ENCODE measurements at regions not wholly inside any gene's neighbourhood (a gene's known extent, or its start where the extent isn't known, plus 50 kb on each side); places are given as distances from the start of the nearest gene placed in this dataset.
"Not testable (repeated sequence)": the region's sequence is repeated elsewhere in the genome, so short reads cannot be mapped to it uniquely, and the experiment has no call there.

DNA sequence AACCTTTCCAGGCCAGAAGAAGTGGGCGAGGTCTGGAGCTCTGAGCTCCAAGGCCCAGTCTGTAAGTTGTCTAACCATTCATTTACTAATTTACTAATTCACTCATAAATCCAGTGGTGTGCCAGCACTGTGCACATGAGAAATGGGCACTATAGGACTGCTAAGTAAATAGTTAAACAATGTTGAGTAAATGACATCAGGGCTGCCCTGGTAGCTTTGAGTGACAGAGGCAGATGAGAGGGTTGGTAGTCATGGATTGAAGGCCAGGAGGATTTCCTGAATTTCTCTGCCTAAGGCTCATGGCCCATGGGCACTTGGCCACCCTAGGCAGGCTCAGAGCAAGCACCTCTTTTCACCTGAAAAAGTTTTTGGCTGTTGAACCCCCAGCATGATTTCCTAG lies 216.9 kb upstream of the RXFP2 start:
- DNase-seq: no peak

DNA sequence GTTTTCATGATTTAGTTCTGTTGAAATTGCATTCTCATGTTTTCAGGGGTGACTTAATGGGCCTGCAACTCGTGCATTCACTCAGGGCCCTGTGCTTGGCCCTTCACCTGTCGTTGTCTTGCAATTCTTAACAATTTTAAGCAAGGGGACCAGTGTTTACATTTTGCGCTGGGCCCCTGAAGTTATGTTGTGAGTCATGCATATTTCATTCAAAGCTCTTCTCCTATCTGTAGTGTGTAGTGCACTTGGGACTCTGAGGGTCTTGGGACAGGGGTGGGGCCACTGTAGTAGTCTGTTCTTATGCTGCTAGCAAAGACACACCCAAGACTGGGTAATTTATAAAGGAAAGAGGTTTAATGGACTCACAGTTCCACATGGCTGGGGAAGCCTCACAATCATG lies 211.2 kb upstream of the RXFP2 start:
- DNase-seq: no peak

DNA sequence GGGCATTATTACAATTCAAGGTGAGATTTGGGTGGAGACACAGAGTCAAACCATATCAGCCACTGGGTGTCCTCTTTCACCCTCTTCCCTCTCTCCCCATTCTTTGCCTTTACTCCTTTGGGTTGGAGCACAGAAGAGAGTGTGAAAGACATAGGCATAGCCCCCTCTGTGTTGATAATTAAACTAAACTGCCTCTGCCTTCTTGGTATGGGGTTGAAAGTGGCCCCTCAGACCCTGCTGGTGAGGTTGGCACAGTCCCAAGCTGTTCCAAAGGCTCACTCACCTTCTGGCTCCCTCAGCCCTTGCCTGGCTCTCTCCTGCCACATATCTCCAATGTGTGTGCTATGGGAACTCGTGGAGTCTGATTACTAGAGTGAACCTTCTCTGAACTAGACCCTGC lies 210.6 kb upstream of the RXFP2 start:
- no peak for DNase-seq

DNA sequence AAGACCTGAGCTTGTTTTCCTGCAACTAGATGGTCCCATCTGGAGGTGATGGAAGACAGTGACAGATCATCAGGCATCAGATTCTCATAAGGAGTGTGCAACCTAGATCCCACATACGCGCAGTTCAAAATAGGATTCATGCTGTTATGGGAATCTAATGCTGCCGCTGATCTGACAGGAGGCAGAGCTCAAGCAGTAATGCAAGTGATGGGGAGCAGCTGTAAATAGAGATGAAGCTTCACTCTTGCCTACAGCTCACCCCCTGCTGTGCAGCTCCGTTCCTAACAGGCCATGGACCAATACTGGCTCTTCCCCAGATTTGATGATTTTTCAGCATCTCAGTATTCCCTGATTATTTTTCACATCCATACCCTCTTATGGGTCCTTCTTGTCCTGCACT lies 208.4 kb upstream of the RXFP2 start:
- DNase-seq: no peak

DNA sequence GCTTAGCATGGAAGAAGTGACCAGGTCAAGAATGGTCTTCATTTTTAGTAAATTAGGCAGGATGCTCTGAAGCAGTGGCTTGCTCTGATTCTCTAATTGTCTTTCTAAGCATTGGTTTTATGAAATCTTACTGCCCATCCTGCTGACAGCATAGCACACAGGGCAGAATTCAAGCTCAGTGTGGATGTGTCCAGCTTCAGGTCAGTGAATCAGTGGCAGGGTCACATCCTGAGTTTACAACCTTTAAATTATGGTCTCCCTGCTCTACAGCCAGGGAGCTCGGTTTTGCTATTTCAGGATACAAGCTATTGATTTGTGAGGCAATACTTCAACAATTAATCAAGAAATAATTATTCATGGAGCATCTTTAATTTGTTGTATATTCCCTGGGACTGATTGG lies 202.3 kb upstream of the RXFP2 start:
- DNase-seq: no peak

DNA sequence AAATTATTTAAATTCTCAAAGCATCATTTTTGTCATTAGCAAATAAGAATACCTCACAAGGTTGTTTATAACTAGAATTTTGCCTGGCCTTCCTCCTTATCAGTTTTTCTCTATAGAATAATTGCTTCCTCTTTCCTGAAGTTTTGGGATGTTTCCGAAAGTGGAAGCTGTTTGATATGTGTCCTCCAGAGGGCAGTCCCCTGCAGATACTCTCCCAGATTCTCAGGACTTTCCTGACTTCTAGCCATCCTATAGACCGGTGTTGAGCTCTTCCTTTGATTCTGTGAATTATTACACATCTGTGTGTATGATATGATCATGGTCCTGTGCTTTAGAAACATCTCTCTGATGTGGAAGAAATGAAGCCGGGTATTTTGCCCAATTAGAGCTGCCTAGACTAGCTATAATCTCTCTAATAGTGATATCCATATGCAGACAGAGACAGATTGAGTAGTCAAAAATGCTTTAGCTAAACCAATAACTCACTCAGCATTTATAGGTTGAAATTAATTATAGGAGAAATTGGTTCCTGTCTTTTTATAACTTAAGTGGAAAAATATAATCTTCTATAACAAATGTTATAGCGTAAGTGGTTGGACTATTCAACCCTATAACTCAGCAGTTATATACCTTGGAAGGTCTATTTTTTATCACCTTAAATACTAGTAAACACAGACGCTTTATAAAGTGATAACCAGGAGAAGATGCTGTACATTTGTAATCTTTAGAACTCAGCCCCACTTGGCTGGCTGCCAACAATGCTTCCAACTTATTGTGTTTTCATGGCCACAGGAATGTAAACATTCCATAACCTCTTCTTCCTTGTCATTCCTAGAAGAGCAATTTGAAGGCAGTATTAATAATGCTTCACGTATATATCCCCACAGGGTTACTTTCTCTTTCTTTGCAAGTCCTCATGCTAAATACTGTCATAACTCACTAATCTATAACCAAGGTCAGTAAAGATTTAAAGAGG lies 201.0 kb upstream of the RXFP2 start:
- peak; percentile 68 for DNase-seq

DNA sequence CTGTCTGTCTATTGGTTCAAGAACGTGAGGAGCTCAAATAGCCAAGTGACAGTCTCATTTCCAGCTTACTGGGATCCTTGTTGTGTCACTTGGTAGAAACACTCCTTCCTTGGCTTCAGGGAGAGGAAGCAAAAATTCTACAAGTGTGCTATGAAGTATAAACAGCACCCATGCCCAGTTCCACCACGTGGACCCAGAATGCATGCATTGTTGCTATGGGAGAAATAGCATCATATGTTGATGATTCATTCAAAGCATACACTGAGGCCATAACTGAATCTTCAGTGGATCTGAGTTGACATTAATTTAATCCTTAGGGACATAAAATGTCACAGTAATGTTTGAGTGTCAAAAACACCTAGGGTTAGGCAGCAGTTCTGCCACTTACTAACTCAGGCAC lies 199.0 kb upstream of the RXFP2 start:
- no peak for DNase-seq

DNA sequence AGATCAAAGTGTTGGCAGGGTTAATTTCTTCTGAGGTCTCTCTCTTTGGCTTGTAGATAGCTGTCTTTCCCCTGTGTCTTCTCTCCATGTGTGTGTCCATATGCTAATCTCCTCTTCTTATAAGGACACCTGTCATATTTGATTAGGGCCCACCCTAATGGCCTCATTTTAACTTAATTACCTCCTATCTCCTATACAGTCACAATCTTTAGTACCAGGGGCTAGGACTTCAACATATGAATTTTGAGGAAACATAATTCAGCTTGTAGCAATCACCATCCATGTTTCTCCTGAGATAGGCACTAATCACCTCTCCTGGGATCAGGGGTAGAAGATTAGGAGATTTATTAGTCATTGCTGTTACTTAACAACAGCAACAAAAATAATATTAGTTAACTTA lies 196.1 kb upstream of the RXFP2 start:
- DNase-seq: no peak

DNA sequence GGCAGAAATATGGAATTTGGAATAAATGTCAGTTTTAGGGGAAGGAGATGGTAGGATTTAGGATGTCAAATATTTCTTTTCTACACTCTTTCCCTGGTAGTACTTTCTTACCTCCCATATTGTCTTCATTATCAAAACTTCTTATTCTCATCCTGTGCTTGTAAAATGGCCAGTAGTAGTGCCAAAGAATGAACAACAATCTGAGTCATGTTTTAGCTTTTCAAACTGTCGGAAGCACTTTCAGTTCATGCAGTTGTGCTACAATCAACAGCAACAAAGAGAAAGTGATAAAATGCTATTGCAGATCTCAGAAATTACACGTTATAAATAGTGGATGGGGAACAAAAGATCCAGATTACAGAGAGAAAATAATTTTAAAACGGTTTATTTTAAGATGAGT lies 193.7 kb upstream of the RXFP2 start:
- DNase-seq: no peak

DNA sequence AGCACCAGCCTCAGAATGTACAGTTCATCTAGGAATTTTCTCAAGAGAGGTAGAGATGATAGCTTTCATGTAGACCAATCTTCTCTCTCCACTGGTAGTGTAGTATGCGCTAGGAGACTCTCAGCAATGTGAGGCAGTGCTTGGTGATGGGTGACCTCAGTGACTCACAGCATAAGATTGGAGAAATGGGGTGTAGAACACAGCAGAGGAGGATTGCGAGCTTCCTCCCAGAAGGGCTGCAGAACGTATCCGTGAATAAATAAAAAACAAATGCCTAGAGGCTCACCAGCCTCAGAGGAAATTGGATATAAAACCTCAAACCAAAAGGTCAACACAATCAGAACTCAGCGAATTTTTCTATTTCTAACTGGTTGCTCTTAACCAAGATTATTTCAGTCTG lies 182.9 kb upstream of the RXFP2 start:
- DNase-seq: no peak

DNA sequence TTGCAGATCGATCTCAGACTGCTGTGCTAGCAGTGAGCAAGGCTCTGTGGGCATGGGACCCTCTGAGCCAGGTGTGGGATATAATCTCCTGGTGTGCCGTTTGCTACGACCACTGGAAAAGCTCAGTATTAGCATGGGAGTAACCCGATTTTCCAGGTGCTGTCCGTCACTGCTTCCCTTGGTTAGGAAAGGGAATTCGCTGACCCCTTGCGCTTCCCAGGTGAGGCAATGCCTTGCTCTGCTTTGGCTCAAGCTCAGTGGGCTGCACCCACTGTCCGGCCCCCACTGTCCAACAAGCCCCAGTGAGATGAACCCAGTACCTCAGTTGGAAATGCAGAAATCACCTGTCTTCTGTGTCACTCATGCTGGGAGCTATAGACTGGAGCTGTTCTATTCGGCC lies 155.1 kb upstream of the RXFP2 start:
- DNase-seq: not testable (repeated sequence)

DNA sequence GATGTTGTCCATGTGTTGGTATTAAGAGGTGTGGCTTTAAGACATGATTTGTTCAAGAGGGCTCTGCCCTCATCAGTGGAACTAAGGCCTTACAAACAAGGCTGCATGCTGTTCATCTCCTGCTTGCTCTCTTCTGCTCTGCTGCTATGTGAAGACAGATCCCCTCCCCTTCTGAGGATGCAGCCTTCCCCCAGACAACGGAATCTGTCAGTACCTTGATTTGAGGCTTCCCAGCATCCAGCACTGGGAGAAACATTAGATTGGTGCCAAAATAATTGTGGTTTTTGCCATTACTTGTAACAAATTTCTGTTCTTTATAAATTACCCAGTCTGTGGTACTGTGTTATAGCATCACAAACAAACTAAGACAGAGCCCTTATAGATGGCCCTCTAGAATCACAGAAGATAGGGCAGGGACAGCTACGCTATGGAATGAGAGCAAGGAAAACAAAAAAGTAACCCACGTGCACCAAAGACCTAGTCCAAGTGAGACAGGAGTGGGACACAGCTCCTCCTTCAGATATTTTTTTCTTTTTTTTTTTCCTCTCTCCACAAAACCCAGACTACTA lies 151.5 kb upstream of the RXFP2 start:
- DNase-seq: no peak

DNA sequence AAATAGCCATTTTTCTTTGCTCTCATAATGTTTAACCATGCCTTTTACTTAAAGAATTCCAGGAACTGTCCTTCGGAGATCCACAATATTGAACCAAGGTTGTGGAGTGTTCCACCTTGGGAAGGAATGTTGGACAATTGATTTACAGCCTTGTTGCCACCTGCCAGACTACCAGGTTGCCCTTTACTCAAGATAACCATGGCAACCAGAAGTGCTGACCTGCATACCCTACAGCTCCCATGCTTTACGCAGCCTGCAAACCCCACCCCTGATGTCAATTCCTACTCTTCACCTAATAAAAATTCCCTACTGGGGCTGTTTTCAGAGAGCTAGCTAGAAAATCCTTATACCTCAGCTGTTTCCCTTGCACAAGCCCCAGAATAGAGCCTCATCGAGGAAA lies 151.0 kb upstream of the RXFP2 start:
- DNase-seq: no peak

DNA sequence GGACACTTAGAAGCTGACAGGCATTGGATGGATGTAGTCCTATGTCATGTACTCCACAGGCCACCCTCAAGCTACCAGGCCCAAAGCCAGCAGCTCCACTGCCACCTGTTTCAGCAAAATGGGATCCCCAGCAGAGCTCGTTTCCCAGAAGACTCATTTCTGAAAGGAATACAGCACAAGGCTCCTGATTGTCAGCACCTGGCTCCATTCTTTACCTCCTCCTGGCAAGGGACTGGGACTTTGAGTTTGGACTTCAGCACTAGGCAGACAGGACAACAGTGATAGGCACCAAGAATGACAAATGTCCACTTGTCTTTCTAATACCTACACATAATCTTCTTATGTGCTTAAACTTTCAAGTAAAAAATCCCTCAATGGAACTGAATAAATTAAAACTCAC lies 150.4 kb upstream of the RXFP2 start:
- no peak for DNase-seq

DNA sequence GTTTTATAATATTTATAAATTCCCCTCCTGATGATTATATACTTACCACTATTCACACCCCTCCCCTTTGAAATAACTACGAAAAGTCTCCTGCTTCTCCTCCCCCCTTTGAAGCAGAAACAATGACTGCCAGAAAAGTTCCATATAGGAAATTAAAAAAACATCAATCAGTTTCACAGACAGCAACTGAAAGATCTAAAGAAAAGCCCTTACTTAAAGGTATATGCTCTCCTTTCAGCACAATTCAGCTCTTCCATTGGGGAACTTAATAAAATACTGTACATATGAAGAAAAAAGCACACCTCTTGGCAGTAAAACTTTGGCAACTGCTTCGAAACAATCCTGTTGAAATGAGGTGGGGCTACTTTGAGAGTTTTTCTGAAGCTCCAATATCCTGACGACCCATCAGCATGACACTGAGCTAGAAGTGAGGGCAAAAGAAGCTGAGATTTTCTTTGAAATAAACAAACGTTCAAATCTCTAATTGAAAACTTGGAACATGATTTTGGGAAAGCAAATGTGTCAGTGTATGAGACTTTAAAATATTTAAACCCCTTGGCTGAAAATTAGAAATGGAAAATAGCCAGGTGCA lies 147.6 kb upstream of the RXFP2 start:
- DNase-seq: no peak

DNA sequence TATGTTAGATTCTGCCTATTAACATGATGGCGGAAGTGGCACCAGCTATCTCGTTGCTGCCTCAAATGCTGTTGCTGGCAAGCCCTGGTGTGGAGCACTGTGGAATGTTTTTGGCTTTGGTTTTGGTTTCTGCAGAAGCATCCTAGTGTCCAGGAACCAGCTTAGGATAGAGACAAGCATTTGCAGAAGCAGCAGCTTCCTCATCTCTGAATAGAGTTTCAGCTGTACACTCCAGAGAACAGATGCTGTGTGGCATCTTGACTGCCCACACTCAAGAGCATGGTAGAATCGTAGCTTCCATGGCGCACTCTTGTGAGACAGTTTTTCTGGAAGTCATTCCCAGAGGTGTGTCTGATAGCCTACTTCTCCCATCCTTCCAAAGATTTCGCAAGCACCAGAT lies 145.3 kb upstream of the RXFP2 start:
- no peak for DNase-seq

DNA sequence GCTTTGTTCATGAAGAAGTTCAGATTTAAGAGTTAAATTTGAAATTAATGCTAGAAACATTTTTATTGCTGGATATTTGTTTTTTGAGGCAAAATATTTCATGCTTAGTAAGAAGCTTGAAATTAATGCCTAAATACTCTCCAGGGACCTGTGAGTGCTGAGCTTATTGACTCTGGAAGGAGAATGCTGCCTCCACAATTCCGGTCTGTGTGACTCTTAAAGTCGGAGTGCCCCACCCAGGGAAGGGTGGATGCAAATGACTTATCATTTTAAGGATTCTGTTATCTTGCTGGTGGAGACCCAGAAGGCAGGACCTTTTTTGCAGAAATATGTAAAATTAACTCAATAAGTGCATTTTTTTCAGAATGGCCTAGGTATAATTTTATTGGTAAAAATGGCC lies 143.8 kb upstream of the RXFP2 start:
- DNase-seq: no peak

DNA sequence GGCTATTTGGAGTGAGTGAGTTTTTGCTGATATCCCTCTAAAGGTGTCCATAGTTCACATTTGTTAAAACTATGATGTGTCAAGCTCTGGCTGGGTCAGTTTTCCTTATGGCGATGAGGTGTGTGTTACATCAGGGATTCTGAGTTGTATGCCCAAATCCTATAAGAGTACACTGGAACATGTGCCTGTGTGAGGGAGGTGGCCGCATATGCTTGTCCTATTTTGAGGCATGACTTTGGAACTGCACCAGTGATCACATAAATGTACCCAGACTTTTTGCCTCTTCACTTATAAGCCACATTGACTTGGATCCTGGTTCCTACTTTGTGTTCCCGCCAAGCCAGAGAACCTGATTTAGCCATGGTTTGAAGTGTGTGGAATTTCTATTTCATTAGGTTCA lies 140.3 kb upstream of the RXFP2 start:
- no peak for DNase-seq

DNA sequence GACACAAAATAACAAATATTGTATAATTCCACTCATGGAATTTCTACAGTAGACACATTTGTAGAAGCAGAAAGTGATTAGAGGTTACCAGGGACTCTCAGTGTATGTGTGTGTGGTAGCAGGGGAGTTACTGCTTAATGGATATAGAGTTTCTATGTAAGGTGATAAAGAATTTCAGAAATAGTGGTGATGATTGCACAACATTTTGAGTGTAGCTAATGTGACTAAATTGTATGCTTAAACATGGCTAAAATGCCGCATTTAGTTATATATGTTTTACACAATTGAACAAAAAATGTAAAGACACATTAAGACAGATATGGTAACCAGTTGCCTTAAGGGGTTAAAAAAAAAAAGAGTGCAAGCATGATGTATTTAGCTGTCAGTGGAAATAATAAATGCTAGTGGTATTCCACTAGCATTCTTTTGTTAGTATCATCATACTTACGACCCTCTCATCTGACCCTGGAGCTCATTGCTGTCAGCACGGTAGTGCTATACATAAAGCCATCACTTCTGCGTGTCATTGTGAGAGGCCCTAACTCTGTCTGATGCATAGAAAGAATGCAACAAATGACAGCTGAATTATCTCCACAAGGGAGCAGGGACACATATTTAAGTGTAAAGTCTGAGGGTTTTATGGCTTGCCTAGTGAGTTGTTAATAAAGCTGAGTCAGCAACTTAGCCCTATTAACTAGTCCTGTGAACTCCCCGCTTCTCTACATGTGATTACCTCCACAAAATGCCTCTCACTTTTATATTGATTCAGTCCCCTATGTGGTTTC lies 134.1 kb upstream of the RXFP2 start:
- no peak for DNase-seq

DNA sequence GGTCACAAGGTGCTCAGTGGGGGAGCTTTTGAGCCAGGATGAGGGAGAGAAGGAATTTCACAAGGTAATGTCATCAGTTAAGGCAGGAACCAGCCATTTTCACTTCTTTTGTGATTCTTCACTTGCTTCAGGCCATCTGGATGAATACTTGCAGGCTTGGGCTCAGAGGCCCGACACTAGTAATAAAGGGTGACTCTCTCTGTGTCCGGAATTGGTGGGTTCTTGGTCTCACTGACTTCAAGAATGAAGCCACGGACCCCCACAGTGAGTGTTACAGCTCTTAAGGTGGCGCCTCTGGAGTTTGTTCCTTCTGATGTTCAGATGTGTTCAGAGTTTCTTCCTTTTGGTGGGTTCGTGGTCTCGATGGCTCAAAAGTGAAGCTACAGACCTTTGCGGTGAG lies 131.8 kb upstream of the RXFP2 start:
- DNase-seq: not testable (repeated sequence)

DNA sequence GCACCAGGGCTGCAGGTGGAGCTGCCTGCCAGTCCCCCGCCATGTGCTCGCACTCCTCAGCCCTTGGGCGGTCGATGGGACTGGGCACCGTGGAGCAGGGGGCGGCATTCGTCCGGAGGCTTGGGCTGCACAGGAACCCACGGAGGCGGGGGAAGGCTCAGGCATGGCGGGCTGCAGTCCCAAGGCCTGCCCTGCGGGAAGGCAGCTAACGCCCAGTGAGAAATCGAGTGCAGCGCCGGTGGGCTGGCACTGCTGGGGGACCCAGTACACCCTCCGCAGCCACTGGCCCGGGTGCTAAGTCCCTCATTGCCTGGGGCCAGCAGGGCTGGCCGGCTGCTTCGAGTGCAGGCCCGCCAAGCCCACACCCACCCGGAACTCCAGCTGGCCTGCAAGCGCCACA lies 130.5 kb upstream of the RXFP2 start:
- not testable (repeated sequence) for DNase-seq

DNA sequence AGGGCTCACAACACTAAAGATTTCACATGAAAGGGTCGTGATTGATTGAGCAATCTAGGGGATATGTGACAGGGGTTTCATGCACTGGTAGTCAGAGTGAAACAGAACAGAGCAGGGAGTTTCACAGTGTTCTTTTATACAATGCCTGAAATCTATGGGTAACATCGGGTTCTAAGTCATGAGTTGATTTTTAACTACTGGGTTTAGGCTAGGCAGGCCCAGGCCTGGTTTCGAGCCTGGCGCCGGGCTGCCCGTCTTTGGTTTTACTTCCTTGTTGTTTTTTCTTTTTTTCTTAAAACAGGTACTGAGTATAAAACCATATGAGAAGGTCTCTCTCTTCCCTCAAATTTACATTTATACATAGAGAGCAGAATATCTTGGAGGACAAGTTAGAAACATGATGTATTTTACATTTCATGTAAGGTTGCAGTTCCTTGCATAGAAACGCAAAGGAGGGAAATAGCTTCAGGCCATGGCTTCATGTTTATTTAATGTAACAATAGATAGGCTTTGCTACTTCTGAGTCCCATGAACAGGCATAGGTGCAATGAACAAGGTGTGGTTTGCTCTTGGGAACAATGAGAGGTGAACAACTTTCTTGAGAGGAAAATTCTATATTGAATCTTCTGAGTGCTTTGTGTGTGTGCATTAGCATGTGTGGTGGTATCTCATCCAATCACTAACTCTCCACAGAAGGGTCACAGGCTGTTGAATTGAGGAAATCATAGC lies 128.9 kb upstream of the RXFP2 start:
- no peak for DNase-seq

DNA sequence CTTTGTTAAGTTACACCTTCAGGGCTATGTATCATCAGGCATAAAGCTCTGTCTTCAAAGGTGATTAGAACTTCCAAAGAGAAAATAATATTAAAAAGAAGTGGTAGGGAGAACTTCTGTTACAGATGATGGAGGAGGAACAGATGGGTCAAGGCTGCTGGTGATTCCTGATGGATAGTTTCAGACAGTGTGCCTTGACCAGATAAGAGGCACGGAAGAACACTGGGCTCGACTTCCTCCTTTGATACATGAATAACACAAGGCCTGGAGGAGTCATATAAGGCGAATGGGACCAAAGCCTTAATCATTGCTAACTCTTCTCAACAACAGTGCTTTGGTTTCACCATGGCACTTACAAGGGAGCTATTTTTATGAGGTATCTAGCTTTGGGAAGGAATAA lies 128.1 kb upstream of the RXFP2 start:
- DNase-seq: no peak

Measured in MV-4-11 (cell line).